Motor neuron (in vitro differentiated cells): ENCODE measurements at regions not wholly inside any gene's neighbourhood (a gene's known extent, or its start where the extent isn't known, plus 50 kb on each side); places are given as distances from the start of the nearest gene placed in this dataset.
"Not testable (repeated sequence)": the region's sequence is repeated elsewhere in the genome, so short reads cannot be mapped to it uniquely, and the experiment has no call there.

ENCODE experiments used
- ATAC-seq, 8 experiments: fragments of 200-7000 bp; cut with Tn5 transposase; replicated peaks in 6 of 8; 2 replicates each; pipeline ENCODE4 v1.8.0; 2021; ENCODE audit warnings: mild to moderate bottlenecking in 8 of 8, moderate library complexity in 8 of 8
- H3K27ac ChIP-seq, 2 donors: fragments of 250-450 bp; sonication (Bioruptor Pico); 2 replicates each; pipeline ENCODE4 v1.9.0; 2021; ENCODE audit warnings: antibody characterized with exemption in 2 of 2, mild to moderate bottlenecking in 2 of 2, moderate library complexity in 1 of 2
- H3K4me1 ChIP-seq, 2 donors: fragments of 250-450 bp; sonication (Bioruptor Pico); replicated peaks in 1 of 2; 2 replicates each; pipeline ENCODE4 v1.6.1; 2021; ENCODE audit warnings: antibody characterized with exemption in 2 of 2, mild to moderate bottlenecking in 2 of 2, moderate library complexity in 1 of 2
- H3K4me3 ChIP-seq, 5 donors: fragments of 250-450 bp; sonication (Bioruptor Pico); 2 replicates each; pipeline ENCODE4 v1.9.0; 2021; ENCODE audit warnings: antibody characterized with exemption in 5 of 5, mild to moderate bottlenecking in 5 of 5, moderate library complexity in 4 of 5
- WGBS, 10 experiments: fragments of 450-650 bp; shearing (Covaris generic); methylation state at CpG; one replicate each; pipeline ENCODE4 v1.0.0; 2022; 5-methylcytosine and 5-hydroxymethylcytosine counted together
- in situ Hi-C, 9 experiments: fragments of 400-800 bp; cut with MboI; loops; one replicate each; pipeline ENCODE4 v1.15.0; 2021; ENCODE audit warnings: low sequenced_read_pairs in 9 of 9, low pct_unique_long_range_greater_than_20kb in 2 of 9; ENCODE audit not compliant: unreplicated experiment in 9 of 9

DNA sequence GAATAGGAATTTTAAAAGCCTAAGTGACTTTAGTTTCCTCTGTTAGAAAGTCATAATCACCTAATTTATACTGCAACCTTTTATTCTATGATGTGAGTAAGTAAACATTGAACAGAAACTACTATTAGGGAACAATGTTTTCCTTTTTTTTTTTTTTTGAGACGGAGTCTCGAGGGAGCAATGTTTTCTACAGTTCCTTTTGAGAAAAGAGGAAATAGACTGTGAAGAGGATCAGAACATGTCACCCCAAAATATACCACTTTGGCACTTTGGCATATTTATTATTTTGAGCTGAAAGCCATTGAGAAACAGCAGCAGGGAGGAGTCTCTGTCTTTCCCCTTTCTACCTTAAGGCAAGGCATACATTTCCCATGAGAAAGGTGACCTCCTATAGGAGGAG, 162.7 kb upstream of the CNOT2 start:
- no peak for ATAC-seq
- in situ Hi-C loops = no loop called here
- Histone ChIP-seq H3K4me3 (no peak overlapping the region), H3K4me1 (no peaks in the 10 kb centered on the region), H3K27ac (no peak overlapping the region)
- whole genome bisulfite sequencing, 10 experiments = 44 to 100% (median 92%) methylated on average over 1 to 2 of the region's 2 CpGs; no CpG with 5 or more reads in 3 of the 10 experiments

DNA sequence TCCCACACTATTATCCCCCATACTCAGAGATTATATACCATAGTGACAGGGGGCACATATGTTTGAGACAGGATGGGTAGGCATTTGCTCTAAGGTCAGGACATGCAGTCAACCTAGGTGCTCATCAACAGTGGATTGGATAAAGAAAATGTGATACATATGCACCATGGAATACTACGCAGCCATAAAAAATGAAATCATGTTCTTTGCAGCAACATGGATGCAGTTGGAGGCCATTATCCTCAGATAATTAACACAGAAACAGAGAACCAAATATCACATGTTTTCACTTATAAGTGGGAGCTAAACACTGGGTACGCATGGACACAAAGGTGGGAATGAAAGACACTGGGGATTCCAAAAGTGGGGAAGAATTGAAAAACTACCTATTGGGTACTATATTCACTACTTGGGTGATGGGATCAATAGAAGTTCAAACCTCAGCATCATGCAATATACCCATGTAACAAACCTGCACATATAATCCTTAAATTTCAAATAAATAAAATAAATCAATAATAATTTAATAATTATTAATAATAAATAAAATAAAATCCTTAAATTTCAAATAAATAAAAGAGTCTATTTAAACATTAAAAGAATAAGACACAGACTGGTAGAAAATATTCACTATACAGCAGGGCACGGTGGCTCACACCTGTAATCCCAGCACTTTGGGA, 160.1 kb upstream of the CNOT2 start:
- WGBS, 10 experiments = 44 to 100% (median 91%) methylated on average over 1 to 3 of the region's 3 CpGs
- Histone ChIP-seq H3K4me3 (no peak overlapping the region), H3K27ac (no peak overlapping the region), H3K4me1 (no peaks in the 10 kb centered on the region)
- ATAC-seq = no peak
- in situ Hi-C loops = no loop called here

DNA sequence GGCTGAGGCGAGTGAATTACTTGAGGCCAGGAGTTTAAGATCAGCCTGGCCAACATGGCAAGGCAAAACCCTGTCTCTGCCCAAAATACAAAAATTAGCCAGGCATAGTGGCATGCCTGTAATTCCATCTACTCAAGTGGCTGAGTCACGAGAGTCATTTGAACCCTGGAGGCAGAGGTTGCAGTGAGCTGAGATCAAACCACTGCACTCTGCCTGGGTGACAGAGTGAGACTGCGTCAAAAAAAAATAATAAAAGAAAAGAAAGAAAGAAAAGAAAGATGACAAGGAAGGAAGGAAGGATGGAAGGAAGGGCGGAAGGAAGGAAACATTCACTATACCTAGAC, 159.6 kb upstream of the CNOT2 start:
- WGBS, 10 experiments = 65 to 96% (median 89%) methylated on average over 2 to 4 of the region's 4 CpGs
- H3K4me1 ChIP-seq = no peaks in the 10 kb centered on the region
- H3K4me3 ChIP-seq = no peak overlapping the region
- in situ Hi-C loops = no loop called here
- ATAC-seq = no peak
- no peak overlapping the region for H3K27ac ChIP-seq

DNA sequence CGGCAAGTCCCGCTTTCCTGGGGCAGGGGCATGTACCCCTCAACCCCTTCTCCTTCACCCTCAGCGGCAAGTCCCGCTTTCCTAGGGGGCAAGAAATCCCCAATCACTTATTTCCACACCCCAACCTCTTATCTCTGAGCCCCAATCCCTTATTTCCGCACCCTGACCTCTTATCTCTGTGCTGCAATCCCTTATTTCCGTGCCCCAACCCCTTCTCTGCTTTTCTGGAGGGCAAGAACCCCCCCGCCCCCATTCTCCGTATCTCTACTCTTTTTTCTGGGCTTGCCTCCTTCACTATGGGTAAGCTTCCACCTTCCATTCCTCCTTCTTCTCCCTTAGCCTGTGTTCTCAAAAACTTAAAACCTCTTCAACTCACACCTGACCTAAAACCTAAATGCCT, 156.9 kb upstream of the CNOT2 start:
- H3K4me1 ChIP-seq, ATAC-seq, in situ Hi-C loops, H3K4me3 ChIP-seq, H3K27ac ChIP-seq: not testable (repeated sequence)
- WGBS, 10 experiments = no CpG with 5 or more reads among the region's 8 CpGs

DNA sequence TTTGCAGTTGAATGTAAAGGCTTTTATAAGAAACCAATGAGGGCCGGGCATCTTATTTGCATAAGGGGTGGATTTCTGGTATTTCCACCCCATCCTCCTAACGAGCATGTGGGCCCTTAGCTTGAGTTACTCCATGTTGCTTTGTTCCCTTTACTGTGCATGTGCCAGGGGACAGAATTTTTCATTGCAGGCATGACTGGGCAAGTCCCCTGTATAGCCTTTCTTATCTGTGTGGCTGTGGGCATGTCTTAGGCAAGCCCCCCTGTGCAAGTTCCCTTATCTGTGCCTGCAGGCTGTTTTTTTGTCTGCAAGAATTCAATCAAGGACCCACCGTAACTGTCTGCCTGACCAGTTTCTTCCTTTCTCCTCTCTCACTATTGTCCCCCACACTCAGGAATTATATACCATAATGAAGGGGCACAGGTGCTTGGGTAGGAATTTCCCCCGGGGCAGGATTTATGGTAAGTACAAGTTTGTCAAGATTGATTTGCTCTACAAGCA, 152.2 kb upstream of the CNOT2 start:
- no peak overlapping the region for H3K27ac ChIP-seq
- 32 to 98% (median 78%) methylated on average over 1 to 4 of the region's 4 CpGs; no CpG with 5 or more reads in 2 of the 10 experiments for WGBS, 10 experiments
- no peak for ATAC-seq
- no peak overlapping the region for H3K4me3 ChIP-seq
- no peaks in the 10 kb centered on the region for H3K4me1 ChIP-seq
- in situ Hi-C loops = no loop called here

DNA sequence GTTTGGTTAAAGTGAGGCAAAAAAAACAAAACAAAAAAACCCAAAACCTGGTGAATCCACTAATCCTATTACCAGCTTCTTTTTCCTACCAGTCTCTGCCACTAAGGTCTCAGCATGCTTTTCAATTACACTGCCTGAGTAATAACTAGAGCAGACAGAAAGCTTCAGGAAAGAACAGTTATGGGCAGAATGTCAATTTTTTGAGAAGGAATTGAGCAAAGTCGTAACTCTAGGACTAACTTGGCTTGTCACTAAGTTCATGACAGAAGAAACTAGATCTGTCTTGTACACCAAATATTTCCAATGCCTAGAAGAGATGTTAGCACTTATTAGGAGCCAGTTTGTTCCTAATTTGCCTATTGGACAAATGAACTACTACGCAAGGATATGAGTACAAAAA, 148.8 kb upstream of the CNOT2 start:
- H3K4me1 ChIP-seq = no peaks in the 10 kb centered on the region
- 17 to 93% (median 76%) methylated on average over 1 to 2 of the region's 2 CpGs for WGBS, 10 experiments
- no peak for ATAC-seq
- in situ Hi-C loops = no loop called here
- H3K4me3 ChIP-seq = no peak overlapping the region
- no peak overlapping the region for H3K27ac ChIP-seq

DNA sequence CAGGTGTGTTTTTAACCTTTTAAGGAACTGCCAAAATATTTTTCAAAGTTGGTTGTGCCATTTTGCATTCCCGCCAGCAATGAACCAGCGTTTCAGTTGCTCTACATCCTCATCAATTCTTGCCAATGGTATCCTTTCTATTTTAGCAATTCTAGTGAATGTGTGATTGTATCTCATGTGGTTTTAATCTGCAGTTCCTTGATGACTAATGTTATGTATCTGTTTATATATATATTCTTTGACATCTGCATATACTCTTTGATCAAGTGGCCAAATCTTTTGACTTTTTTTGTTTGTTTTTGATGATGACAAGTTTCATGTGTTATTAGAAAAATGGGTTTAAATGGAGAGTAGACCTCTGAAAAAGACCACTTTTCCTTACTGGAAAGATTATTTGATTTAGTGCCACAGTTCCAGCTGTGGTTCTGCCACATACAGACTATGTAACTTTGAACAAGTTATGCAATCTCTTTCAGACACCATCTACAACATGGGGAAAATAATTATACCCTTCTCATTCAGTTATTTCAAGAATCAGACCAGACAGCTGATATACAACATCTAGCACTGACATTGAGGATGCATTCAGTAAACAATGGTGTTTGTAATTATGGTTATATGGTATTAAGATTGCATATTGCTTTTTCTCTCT, 146.3 kb upstream of the CNOT2 start:
- H3K27ac ChIP-seq = no peak overlapping the region
- peak in 2 of 8 experiments; percentile 59 to 62 for ATAC-seq
- H3K4me3 ChIP-seq = no peak overlapping the region
- in situ Hi-C loops = no loop called here
- H3K4me1 ChIP-seq = no peaks in the 10 kb centered on the region
- WGBS, 10 experiments = 43 to 100% (median 89%) methylated on average over 1 to 2 of the region's 2 CpGs; no CpG with 5 or more reads in 1 of the 10 experiments

DNA sequence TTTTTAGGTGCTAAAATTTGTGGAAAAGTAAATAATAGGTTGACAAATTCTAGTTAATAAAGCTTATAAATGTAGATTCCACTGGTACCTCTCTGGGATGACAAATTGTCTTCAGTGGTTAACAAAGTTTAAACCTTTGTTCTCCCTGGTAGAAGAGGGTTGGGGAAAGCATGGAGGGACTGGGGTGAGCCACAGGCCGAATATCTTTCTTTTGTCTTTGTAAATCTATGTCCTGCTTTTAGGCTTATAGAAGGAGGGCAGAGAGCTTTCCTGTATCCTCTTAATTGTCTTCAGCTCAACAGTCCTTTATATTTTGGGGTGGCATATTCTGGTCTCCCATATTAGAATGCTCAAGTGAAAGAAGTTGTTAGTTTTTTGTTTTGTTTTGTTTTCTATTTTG, 142.2 kb upstream of the CNOT2 start:
- Histone ChIP-seq H3K4me3 (no peak overlapping the region), H3K27ac (no peak overlapping the region), H3K4me1 (no peaks in the 10 kb centered on the region)
- no peak for ATAC-seq
- WGBS, 10 experiments = 0 to 60% (median 38%) methylated on average over 1 of the region's 1 CpG; no CpG with 5 or more reads in 3 of the 10 experiments
- in situ Hi-C loops = no loop called here

DNA sequence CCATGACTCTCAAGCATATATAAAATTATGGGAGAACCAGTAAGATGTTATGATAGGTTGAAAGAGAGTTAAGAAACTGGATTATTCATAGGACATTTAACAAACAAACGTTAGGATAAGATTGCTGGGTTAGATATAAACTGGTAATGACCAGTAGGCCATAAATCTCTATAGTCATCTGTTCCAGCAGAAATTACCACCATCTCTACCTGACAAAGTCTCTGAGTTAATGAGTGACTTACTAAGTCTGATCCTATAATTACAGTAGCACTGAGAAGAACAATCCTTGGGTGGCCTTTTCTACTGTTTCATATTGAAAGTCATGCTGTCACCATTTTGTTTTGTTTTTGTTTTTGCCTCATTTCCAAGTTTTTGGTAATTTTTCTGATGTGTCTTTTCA, 136.9 kb upstream of the CNOT2 start:
- ATAC-seq = no peak
- Histone ChIP-seq H3K4me3 (no peak overlapping the region), H3K27ac (no peak overlapping the region), H3K4me1 (no peaks in the 10 kb centered on the region)
- WGBS, 10 experiments = 0 to 100% (median 28%) methylated on average over 1 of the region's 1 CpG; no CpG with 5 or more reads in 2 of the 10 experiments
- in situ Hi-C loops = no loop called here

DNA sequence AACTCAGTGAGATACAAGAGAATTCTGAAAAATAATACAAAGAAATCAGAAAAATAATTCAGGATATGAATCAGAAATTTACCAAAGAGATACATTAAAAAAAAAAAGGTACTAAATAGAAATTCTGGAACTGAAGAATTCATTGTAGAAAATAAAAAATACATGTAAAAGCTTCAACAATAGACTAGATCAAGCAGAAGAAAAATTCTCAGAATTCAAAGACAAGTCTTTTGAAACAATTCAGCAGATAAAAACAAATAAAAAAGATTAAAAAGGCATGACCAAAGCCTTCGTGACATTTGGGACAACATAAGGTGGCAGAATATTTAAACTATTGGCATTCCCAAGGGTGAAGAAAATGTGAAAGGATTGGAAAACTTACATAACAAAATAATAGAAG, 133.1 kb upstream of the CNOT2 start:
- 9 to 88% (median 76%) methylated on average over 1 of the region's 1 CpG for WGBS, 10 experiments
- ATAC-seq = no peak
- no peaks in the 10 kb centered on the region for H3K4me1 ChIP-seq
- in situ Hi-C loops = no loop called here
- no peak overlapping the region for H3K27ac ChIP-seq
- H3K4me3 ChIP-seq = no peak overlapping the region

DNA sequence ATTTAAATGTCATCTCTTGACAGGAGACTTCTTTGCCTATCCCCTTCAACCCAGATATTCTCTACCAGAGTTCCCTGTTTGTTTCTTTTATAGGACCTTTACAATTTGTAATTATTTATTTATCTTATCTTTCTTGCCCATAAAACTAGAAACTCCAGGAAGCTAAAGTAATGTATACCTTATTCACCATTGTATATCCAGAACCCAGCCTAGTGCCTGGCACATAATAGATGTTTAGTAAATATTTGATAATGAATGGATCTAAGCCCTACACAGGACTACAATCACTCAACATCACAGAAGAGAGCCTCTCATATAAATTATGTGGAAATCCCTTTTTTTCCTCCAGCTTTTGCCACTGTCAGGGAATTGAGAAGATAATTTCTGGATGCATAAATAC, 125.6 kb upstream of the CNOT2 start:
- no peak overlapping the region for H3K27ac ChIP-seq
- no peak for ATAC-seq
- in situ Hi-C loops = no loop called here
- H3K4me3 ChIP-seq = no peak overlapping the region
- H3K4me1 ChIP-seq = no peaks in the 10 kb centered on the region

DNA sequence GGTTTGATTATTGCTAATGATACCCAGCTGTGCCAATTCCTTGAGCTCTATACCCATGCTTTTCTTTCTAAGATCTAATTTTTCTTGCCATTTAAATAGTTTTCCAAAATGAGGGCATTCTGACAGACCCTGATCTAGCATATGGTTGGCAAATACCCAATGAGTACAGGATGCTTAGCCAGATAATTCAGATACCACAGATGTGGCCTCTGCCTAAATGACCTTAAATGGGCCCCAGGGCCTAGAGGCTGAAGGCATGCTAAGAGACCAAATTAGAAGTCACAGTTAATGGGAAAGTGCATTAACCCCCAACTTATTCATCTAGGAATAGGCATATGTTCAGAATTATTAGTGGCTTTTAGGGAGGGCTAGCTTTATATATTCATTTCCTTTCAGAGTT, 122.3 kb upstream of the CNOT2 start:
- in situ Hi-C loops = no loop called here
- Histone ChIP-seq H3K4me3 (no peak overlapping the region), H3K27ac (no peak overlapping the region), H3K4me1 (no peaks in the 10 kb centered on the region)
- no peak for ATAC-seq

DNA sequence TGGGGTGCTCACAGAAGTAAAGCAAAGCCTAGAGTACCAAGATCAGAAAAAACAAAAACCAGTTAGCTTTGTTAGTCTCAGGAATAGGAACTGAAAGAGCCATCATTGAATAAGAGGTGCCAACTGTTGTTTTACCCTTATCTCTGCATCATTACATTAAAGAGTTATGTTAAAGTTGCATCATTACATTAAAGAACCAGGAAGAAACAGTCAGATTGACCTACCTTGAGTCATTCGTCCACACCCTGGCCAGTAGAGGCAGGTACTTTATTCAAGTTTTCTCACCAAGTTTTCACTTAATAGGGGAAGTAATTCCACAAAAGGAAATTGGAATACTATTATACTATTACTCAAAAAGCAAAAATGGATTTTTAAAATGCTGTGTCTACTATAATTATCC, 121.7 kb upstream of the CNOT2 start:
- in situ Hi-C loops = no loop called here
- Histone ChIP-seq H3K4me1 (no peaks in the 10 kb centered on the region), H3K27ac (no peak overlapping the region), H3K4me3 (no peak overlapping the region)
- ATAC-seq = no peak
- WGBS, 10 experiments = 43 to 100% (median 91%) methylated on average over 1 of the region's 1 CpG; no CpG with 5 or more reads in 1 of the 10 experiments

DNA sequence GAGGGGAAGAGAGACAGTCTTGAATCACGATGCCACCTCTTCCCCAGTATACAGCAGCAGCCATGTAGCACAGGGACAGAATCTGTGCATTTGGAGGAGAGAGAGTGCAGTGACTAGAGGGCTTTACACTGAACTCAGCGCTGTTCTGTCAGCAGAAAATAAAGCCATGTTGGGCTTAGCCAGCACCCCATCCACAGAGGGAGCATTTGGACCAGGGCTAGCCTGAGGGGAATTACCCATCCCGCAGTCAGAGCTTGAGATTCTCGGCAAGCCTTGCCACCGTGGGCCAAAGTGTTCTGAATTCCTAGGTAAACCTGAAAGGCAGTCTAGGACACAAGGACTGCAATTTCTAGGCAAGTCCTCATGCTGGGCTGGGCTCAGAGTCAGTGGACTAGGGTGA, 120.4 kb upstream of the CNOT2 start:
- Histone ChIP-seq H3K4me1 (no peaks in the 10 kb centered on the region), H3K4me3 (no peak overlapping the region), H3K27ac (no peak overlapping the region)
- ATAC-seq = no peak
- in situ Hi-C loops = no loop called here
- 35 to 100% (median 74%) methylated on average over 1 to 4 of the region's 5 CpGs; no CpG with 5 or more reads in 2 of the 10 experiments for WGBS, 10 experiments
